ENCODE measurements at regions not wholly inside any gene's neighbourhood (a gene's known extent, or its start where the extent isn't known, plus 50 kb on each side); places are given as distances from the start of the nearest gene placed in this dataset.

GRCh38 chr14:41986083-41986645, 379.5 kb downstream of the LRFN5 start:
- TF ChIP-seq CTCF (IDR thresholded peaks at IDR 0.05) (no peak), POLR2A (IDR thresholded peaks at IDR 0.05) (no peak)
